Ascending aorta (tissue), 2 donors: ENCODE measurements at regions not wholly inside any gene's neighbourhood (a gene's known extent, or its start where the extent isn't known, plus 50 kb on each side); places are given as distances from the start of the nearest gene placed in this dataset.

Experiments used
- DNase-seq, 2 donors: peaks; one replicate each; pipeline ENCODE4 v3.0.0-alpha.2; 2019; ENCODE audit warnings: low spot score in 2 of 2
- H3K27ac ChIP-seq, 2 donors: fragments of 200-600 bp; sonication (generic); one replicate each; pipeline ENCODE4 v1.5.1; 2016 to 2017; ENCODE audit warnings: mild to moderate bottlenecking in 1 of 2
- H3K27me3 ChIP-seq: fragments of 200-600 bp; sonication (generic); one replicate; pipeline ENCODE4 v1.5.1; 2017
- H3K36me3 ChIP-seq, 2 donors: fragments of 200-600 bp; sonication (generic); one replicate each; pipeline ENCODE4 v1.5.1; 2016
- H3K4me1 ChIP-seq, 2 donors: fragments of 200-600 bp; sonication (generic); one replicate each; pipeline ENCODE4 v1.5.1; 2016 to 2017; ENCODE audit warnings: mild to moderate bottlenecking in 1 of 2
- H3K4me3 ChIP-seq, 2 donors: fragments of 200-600 bp; sonication (generic); one replicate each; pipeline ENCODE4 v1.5.1; 2016 to 2017; ENCODE audit warnings: mild to moderate bottlenecking in 1 of 2
- H3K9me3 ChIP-seq, 2 donors: fragments of 200-600 bp; sonication (generic); one replicate each; pipeline ENCODE4 v1.5.1; 2016
- intact Hi-C: fragments of 100-400 bp; cut with DNase I; formaldehyde crosslinking; loops from one replicate; pipeline ENCODE4 v1.15.1; 2023
- TF ChIP-seq, protein P1 (sequence below), 3 experiments: fragments of 200-600 bp in 2 of 3; fragments of 450-650 bp in 1 of 3; sonication (generic) in 2 of 3; IDR thresholded peaks; one replicate each; pipeline ENCODE4 v1.5.1; 2016 to 2019; ENCODE audit warnings: antibody characterized with exemption in 3 of 3, mild to moderate bottlenecking in 1 of 3, moderate library complexity in 1 of 3

- Histone ChIP-seq H3K36me3 (no peaks in the 10 kb centered on the region), H3K9me3 (no peaks in the 10 kb centered on the region), H3K4me1 (no peaks in the 10 kb centered on the region), H3K4me3 (no peak overlapping the region), H3K27me3 (no peaks in the 10 kb centered on the region), H3K27ac (no peak overlapping the region)
- intact Hi-C loops = no loop called here
- TF ChIP-seq, protein P1, sequence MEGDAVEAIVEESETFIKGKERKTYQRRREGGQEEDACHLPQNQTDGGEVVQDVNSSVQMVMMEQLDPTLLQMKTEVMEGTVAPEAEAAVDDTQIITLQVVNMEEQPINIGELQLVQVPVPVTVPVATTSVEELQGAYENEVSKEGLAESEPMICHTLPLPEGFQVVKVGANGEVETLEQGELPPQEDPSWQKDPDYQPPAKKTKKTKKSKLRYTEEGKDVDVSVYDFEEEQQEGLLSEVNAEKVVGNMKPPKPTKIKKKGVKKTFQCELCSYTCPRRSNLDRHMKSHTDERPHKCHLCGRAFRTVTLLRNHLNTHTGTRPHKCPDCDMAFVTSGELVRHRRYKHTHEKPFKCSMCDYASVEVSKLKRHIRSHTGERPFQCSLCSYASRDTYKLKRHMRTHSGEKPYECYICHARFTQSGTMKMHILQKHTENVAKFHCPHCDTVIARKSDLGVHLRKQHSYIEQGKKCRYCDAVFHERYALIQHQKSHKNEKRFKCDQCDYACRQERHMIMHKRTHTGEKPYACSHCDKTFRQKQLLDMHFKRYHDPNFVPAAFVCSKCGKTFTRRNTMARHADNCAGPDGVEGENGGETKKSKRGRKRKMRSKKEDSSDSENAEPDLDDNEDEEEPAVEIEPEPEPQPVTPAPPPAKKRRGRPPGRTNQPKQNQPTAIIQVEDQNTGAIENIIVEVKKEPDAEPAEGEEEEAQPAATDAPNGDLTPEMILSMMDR (IDR thresholded peaks at IDR 0.05) = no peak
- DNase-seq = no peak
These were observed 778.2 kb downstream of the MTRR start for GRCh38 chr5:8647111-8647510.

GRCh38 chr5:8650186-8650585 is 781.2 kb downstream of the MTRR start:
- H3K36me3 ChIP-seq = no peaks in the 10 kb centered on the region
- intact Hi-C loops = no loop called here
- H3K27ac ChIP-seq = no peak overlapping the region
- H3K27me3 ChIP-seq = no peaks in the 10 kb centered on the region
- no peaks in the 10 kb centered on the region for H3K9me3 ChIP-seq
- TF ChIP-seq, protein P1 (IDR thresholded peaks at IDR 0.05) = no peak
- DNase-seq = no peak
- H3K4me3 ChIP-seq = no peak overlapping the region
- no peaks in the 10 kb centered on the region for H3K4me1 ChIP-seq

GRCh38 chr5:8660133-8660893 is 791.4 kb downstream of the MTRR start:
- intact Hi-C loops = no loop called here
- no peaks in the 10 kb centered on the region for H3K4me1 ChIP-seq
- no peak overlapping the region for H3K4me3 ChIP-seq
- DNase-seq = no peak
- no peaks in the 10 kb centered on the region for H3K36me3 ChIP-seq
- H3K27me3 ChIP-seq = no peaks in the 10 kb centered on the region
- H3K27ac ChIP-seq = no peak overlapping the region
- TF ChIP-seq, protein P1 (IDR thresholded peaks at IDR 0.05) = no peak
- H3K9me3 ChIP-seq = no peaks in the 10 kb centered on the region

DNA sequence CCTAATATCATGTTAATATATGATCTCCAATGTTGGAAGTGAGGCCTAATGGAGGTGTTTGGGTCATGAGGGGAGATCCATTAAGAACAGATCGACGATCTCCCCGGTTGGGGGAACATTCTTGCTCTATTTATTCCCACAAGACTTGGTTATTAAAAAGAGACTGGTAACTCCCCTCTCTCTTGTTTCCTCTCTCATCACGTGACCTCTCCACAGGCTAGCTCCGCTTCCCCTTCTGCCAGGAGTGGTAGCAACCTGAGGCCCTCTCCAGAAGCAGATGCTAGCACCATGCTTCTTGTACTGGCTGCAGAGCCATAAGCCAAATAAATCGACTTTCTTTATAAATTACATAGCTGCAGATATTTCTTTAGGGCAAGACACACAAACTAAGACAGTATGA is 794.4 kb downstream of the MTRR start:
- H3K36me3 ChIP-seq = no peaks in the 10 kb centered on the region
- H3K27ac ChIP-seq = no peak overlapping the region
- no peaks in the 10 kb centered on the region for H3K9me3 ChIP-seq
- no peak for DNase-seq
- H3K27me3 ChIP-seq = no peaks in the 10 kb centered on the region
- intact Hi-C loops = no loop called here
- H3K4me3 ChIP-seq = no peak overlapping the region
- TF ChIP-seq, protein P1 (IDR thresholded peaks at IDR 0.05) = no peak
- no peaks in the 10 kb centered on the region for H3K4me1 ChIP-seq

- no peak overlapping the region for H3K27ac ChIP-seq
- intact Hi-C loops = no loop called here
- no peaks in the 10 kb centered on the region for H3K36me3 ChIP-seq
- H3K27me3 ChIP-seq = no peaks in the 10 kb centered on the region
- no peaks in the 10 kb centered on the region for H3K9me3 ChIP-seq
- TF ChIP-seq, protein P1 (IDR thresholded peaks at IDR 0.05) = no peak
- H3K4me3 ChIP-seq = no peak overlapping the region
- no peaks in the 10 kb centered on the region for H3K4me1 ChIP-seq
- no peak for DNase-seq
These were observed 806.2 kb downstream of the MTRR start for GRCh38 chr5:8675182-8675581.

GRCh38 chr5:8676695-8677094 is 807.7 kb downstream of the MTRR start:
- Histone ChIP-seq H3K4me1 (no peaks in the 10 kb centered on the region), H3K27ac (no peak overlapping the region), H3K36me3 (no peaks in the 10 kb centered on the region), H3K9me3 (no peaks in the 10 kb centered on the region), H3K4me3 (no peak overlapping the region), H3K27me3 (no peaks in the 10 kb centered on the region)
- DNase-seq = no peak
- TF ChIP-seq, protein P1 (IDR thresholded peaks at IDR 0.05) = no peak
- intact Hi-C loops = no loop called here
